ENCODE measurements at regions not wholly inside any gene's neighbourhood (a gene's known extent, or its start where the extent isn't known, plus 50 kb on each side); places are given as distances from the start of the nearest gene placed in this dataset.

- TF ChIP-seq CTCF (conservative IDR thresholded peaks at IDR 0.05; ENCODE audit: low read depth, low read length) (no peak), EZH2 (IDR thresholded peaks at IDR 0.05; ENCODE audit: borderline replicate concordance, low read depth, low read length, poor library complexity, severe bottlenecking) (no peak)
Observed at GRCh38 chr12:92465786-92466295, 236.9 kb upstream of the PLEKHG7 start.

All from A673 (cell line).